HG03066 (cell line): ENCODE measurements at regions not wholly inside any gene's neighbourhood (a gene's known extent, or its start where the extent isn't known, plus 50 kb on each side); places are given as distances from the start of the nearest gene placed in this dataset.
A peak's percentile ranks its signal among the peaks of the same experiment; 100 is the strongest.
"Not testable (repeated sequence)": the region's sequence is repeated elsewhere in the genome, so short reads cannot be mapped to it uniquely, and the experiment has no call there.

Experiments
- ATAC-seq: cut with Tn5 transposase; IDR thresholded peaks from one replicate; pipeline ENCODE4 v1.9.1; 2021; ENCODE audit warnings: low read depth; ENCODE audit not compliant: unreplicated experiment

GRCh38 chr3:118593277-118593670 lies 441.4 kb downstream of the IGSF11 start:
- ATAC-seq = no peak

GRCh38 chr3:118597184-118597583 lies 437.5 kb downstream of the IGSF11 start:
- ATAC-seq = no peak

GRCh38 chr3:118607915-118608820 lies 426.5 kb downstream of the IGSF11 start:
- ATAC-seq = no peak

- ATAC-seq = no peak
Measured at GRCh38 chr3:118618247-118619040, 416.2 kb downstream of the IGSF11 start.

- no peak for ATAC-seq
Measured at GRCh38 chr3:118626453-118626852, 408.2 kb downstream of the IGSF11 start.

GRCh38 chr3:118628704-118629341 lies 405.8 kb downstream of the IGSF11 start:
- peak; percentile 96 for ATAC-seq

GRCh38 chr3:118629821-118630220 lies 404.8 kb downstream of the IGSF11 start:
- ATAC-seq = no peak

GRCh38 chr3:118635711-118636110 lies 398.9 kb downstream of the IGSF11 start:
- ATAC-seq = no peak

- ATAC-seq = no peak
Measured at GRCh38 chr3:118636841-118637240, 397.8 kb downstream of the IGSF11 start.

GRCh38 chr3:118637846-118638245 lies 396.8 kb downstream of the IGSF11 start:
- no peak for ATAC-seq

- ATAC-seq = no peak
Measured at GRCh38 chr3:118641608-118642007, 393.0 kb downstream of the IGSF11 start.

GRCh38 chr3:118671192-118671591 lies 363.5 kb downstream of the IGSF11 start:
- no peak for ATAC-seq

GRCh38 chr3:118675305-118675704 lies 359.3 kb downstream of the IGSF11 start:
- ATAC-seq = no peak

GRCh38 chr3:118678663-118679062 lies 356.0 kb downstream of the IGSF11 start:
- ATAC-seq = not testable (repeated sequence)

GRCh38 chr3:118682921-118683320 lies 351.7 kb downstream of the IGSF11 start:
- ATAC-seq = no peak

GRCh38 chr3:118683636-118684035 lies 351.0 kb downstream of the IGSF11 start:
- ATAC-seq = no peak

GRCh38 chr3:118688396-118688884 lies 346.2 kb downstream of the IGSF11 start:
- no peak for ATAC-seq

GRCh38 chr3:118692416-118692815 lies 342.2 kb downstream of the IGSF11 start:
- ATAC-seq = no peak

GRCh38 chr3:118705487-118706219 lies 329.0 kb downstream of the IGSF11 start:
- no peak for ATAC-seq

GRCh38 chr3:118707991-118708390 lies 326.7 kb downstream of the IGSF11 start:
- no peak for ATAC-seq
